AG04449 (cell line): ENCODE measurements at regions not wholly inside any gene's neighbourhood (a gene's known extent, or its start where the extent isn't known, plus 50 kb on each side); places are given as distances from the start of the nearest gene placed in this dataset.

Experiments
- CTCF ChIA-PET: fragments of 350-600 bp; formaldehyde crosslinking; extraction: SDS; loops from one replicate; lab custom pipeline; 2021; ENCODE audit warnings: antibody characterized with exemption; lab: Yijun Ruan, JAX
- POLR2A ChIA-PET: fragments of 400-600, 350-600 bp; formaldehyde crosslinking; extraction: SDS; loops from one replicate; lab custom pipeline; 2020; ENCODE audit warnings: antibody characterized with exemption, inconsistent platforms; lab: Yijun Ruan, JAX
- DNase-seq: peaks from one replicate; pipeline ENCODE4 v3.0.0-alpha.2; 2010; ENCODE audit warnings: low read depth, low spot score
- H3K4me3 ChIP-seq: 2 replicates; pipeline ENCODE4 v1.5.1; 2011; ENCODE audit warnings: low read depth, mild to moderate bottlenecking, control low read depth, low read length
- TF ChIP-seq, protein P1 (sequence below): IDR thresholded peaks from one replicate; pipeline ENCODE4 v1.5.1; 2011; ENCODE audit warnings: mild to moderate bottlenecking, moderate library complexity, low read length, control low read depth, inconsistent platforms; ENCODE audit not compliant: insufficient read depth; ENCODE audit errors: missing control alignments

DNA sequence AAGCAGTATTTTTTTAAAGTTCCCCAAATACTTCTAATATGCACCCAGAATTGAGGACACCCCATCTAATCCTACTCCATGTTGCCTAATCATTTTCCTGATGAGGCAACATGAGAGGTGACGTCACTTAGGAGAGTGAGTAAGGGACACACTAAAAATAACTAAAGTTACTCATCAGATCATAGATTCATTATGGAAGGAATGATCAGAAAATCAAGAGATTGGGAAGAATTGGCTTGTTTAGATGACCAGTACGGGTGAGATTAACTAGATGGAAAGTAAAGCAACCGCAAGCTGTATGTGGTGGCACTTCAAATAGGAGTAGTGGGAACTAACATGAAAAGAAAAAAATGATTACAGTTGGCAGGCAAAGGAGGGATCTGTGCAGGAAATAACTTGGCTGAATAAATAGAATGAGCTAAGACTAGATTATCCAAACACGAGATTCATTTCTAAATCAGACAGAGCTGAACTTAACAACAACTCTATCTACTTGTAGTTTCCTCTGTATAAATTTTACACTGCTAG, 61.4 kb upstream of the CXADR start:
- DNase-seq, result no peak
- POLR2A ChIA-PET, result no interaction called here
- CTCF ChIA-PET, result no interaction called here
- H3K4me3 ChIP-seq, result no peak overlapping the region
- TF ChIP-seq, protein P1, sequence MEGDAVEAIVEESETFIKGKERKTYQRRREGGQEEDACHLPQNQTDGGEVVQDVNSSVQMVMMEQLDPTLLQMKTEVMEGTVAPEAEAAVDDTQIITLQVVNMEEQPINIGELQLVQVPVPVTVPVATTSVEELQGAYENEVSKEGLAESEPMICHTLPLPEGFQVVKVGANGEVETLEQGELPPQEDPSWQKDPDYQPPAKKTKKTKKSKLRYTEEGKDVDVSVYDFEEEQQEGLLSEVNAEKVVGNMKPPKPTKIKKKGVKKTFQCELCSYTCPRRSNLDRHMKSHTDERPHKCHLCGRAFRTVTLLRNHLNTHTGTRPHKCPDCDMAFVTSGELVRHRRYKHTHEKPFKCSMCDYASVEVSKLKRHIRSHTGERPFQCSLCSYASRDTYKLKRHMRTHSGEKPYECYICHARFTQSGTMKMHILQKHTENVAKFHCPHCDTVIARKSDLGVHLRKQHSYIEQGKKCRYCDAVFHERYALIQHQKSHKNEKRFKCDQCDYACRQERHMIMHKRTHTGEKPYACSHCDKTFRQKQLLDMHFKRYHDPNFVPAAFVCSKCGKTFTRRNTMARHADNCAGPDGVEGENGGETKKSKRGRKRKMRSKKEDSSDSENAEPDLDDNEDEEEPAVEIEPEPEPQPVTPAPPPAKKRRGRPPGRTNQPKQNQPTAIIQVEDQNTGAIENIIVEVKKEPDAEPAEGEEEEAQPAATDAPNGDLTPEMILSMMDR, result no peak

GRCh38 chr21:17454315-17455027, 58.4 kb upstream of the CXADR start:
- peak; percentile 49 for DNase-seq
- POLR2A ChIA-PET, result no interaction called here
- H3K4me3 ChIP-seq, result no peak overlapping the region
- TF ChIP-seq, protein P1, result no peak
- CTCF ChIA-PET, result no interaction called here

DNA sequence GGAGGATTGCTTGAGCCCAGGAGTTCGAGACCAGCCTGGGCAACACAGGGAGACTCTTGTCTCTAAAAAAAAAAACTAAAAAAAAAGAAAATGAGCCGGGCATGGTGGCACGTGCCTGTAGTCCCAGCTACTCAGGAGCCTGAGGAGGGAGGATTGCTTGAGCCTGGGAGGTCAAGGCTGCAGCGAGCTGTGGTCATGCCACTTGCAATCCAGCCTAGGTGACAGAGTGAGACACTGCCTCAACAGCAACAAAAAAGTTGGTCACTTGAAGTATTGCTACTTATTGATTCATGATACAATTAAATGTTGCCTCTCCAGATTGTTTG, 57.9 kb upstream of the CXADR start:
- TF ChIP-seq, protein P1, result no peak
- no peak overlapping the region for H3K4me3 ChIP-seq
- POLR2A ChIA-PET, result no interaction called here
- CTCF ChIA-PET, result no interaction called here
- DNase-seq, result no peak

GRCh38 chr21:17455451-17455850, 57.4 kb upstream of the CXADR start:
- H3K4me3 ChIP-seq, result no peak overlapping the region
- ChIA-PET CTCF (no interaction called here), POLR2A (no interaction called here)
- TF ChIP-seq, protein P1, result no peak
- DNase-seq, result no peak

GRCh38 chr21:17458279-17458678, 54.6 kb upstream of the CXADR start:
- TF ChIP-seq, protein P1, result no peak
- POLR2A ChIA-PET, result no interaction called here
- DNase-seq, result no peak
- CTCF ChIA-PET, result no interaction called here
- H3K4me3 ChIP-seq, result no peak overlapping the region

DNA sequence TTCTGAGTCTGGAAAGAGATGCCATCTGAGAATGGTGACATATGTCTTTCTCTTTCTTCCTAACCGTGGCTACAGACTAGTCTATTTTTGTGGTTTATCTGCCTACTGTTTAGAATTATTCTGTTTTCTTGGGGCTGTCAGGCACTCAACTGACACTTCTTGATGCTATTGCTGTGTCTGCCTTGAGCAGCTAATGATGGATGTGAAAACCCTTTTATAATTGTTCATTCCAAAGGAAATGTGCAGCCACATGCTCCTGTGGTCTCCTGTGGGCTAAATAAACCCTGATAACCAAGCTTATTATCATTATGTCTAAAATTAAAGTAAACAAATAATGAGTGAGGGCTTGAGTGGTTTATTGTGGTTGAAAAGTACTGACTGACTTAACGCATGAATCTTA, 52.7 kb upstream of the CXADR start:
- H3K4me3 ChIP-seq, result no peak overlapping the region
- TF ChIP-seq, protein P1, result no peak
- DNase-seq, result no peak
- POLR2A ChIA-PET, result no interaction called here
- CTCF ChIA-PET, result no interaction called here
